Fibroblast of lung (primary cell): ENCODE measurements at regions not wholly inside any gene's neighbourhood (a gene's known extent, or its start where the extent isn't known, plus 50 kb on each side); places are given as distances from the start of the nearest gene placed in this dataset.

Experiments used
- CTCF ChIP-seq, 2 donors: IDR thresholded peaks in 1 of 2; conservative IDR thresholded peaks in 1 of 2; 1 replicate in 1 of 2; 2 replicates in 1 of 2; pipeline ENCODE4 v1.5.1; 2011 to 2012; ENCODE audit warnings: low read length in 2 of 2, control low read depth in 1 of 2, inconsistent platforms in 1 of 2, low read depth in 1 of 2, mild to moderate bottlenecking in 1 of 2
- EZH2 ChIP-seq: IDR thresholded peaks from 2 replicates; pipeline ENCODE4 v1.5.1; 2012; ENCODE audit warnings: low read length, control low read depth, mild to moderate bottlenecking; ENCODE audit errors: missing control alignments

- no peak for TF ChIP-seq CTCF (conservative IDR thresholded peaks at IDR 0.05 in 1 of 2, IDR thresholded peaks at IDR 0.05 in 1 of 2; ENCODE audit: low read depth in 1 of 2, low read length in 2 of 2)
- TF ChIP-seq EZH2: no peak
These were observed 118.6 kb upstream of the NEIL3 start for GRCh38 chr4:177190995-177191580.
